Right lobe of liver (tissue), 4 donors: ENCODE measurements at regions not wholly inside any gene's neighbourhood (a gene's known extent, or its start where the extent isn't known, plus 50 kb on each side); places are given as distances from the start of the nearest gene placed in this dataset.

Source experiments
- POLR2A ChIP-seq: fragments of 450-650 bp; IDR thresholded peaks from one replicate; pipeline ENCODE4 v1.6.1; 2017; ENCODE audit warnings: antibody characterized with exemption, mild to moderate bottlenecking
- TF ChIP-seq, protein P1 (sequence below), 4 donors: fragments of 200-600 bp in 3 of 4; fragments of 450-650 bp in 1 of 4; IDR thresholded peaks; one replicate each; pipeline versions ENCODE4 v1.5.1 to v1.8.0; 2016 to 2022; ENCODE audit warnings: antibody characterized with exemption in 4 of 4, mild to moderate bottlenecking in 2 of 4
- donor health status: DM: no; HTN: no; CAD: no.
- donor health status: DM: no; HTN: no; CAD: no.
- donor health status: DM: no; HTN: yes; CAD: no.

DNA sequence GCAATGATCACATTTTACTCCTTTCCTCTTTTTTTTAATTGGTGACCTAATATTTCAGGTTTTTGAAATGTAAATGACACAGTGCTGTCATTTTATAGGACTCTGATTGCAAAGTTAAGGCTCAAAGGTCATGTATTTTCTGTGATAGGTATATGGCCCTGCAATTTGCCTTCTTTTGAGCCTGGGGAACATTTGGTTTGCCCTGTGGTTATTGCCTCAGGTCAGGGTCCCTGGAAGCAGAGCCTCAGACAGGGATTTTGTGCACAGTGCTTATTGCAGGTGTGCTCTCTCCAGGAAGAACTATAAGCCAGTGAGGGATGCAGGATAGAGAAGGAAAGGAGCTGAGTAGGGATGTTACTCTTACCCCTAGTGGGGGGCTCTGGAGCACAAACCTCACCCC lies 229.3 kb upstream of the ECI2 start:
- TF ChIP-seq, protein P1, sequence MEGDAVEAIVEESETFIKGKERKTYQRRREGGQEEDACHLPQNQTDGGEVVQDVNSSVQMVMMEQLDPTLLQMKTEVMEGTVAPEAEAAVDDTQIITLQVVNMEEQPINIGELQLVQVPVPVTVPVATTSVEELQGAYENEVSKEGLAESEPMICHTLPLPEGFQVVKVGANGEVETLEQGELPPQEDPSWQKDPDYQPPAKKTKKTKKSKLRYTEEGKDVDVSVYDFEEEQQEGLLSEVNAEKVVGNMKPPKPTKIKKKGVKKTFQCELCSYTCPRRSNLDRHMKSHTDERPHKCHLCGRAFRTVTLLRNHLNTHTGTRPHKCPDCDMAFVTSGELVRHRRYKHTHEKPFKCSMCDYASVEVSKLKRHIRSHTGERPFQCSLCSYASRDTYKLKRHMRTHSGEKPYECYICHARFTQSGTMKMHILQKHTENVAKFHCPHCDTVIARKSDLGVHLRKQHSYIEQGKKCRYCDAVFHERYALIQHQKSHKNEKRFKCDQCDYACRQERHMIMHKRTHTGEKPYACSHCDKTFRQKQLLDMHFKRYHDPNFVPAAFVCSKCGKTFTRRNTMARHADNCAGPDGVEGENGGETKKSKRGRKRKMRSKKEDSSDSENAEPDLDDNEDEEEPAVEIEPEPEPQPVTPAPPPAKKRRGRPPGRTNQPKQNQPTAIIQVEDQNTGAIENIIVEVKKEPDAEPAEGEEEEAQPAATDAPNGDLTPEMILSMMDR (IDR thresholded peaks at IDR 0.05) = no peak
- TF ChIP-seq POLR2A = no peak
